Effector memory CD4-positive, alpha-beta T cell (primary cell): ENCODE measurements at regions not wholly inside any gene's neighbourhood (a gene's known extent, or its start where the extent isn't known, plus 50 kb on each side); places are given as distances from the start of the nearest gene placed in this dataset.
"Not testable (repeated sequence)": the region's sequence is repeated elsewhere in the genome, so short reads cannot be mapped to it uniquely, and the experiment has no call there.

Experiments
- DNase-seq, 3 donors: peaks; one replicate each; pipeline ENCODE4 v3.0.0-alpha.2; 2020
- H3K27ac ChIP-seq: 2 replicates; pipeline ENCODE4 v1.7.0; 2013; ENCODE audit warnings: mild to moderate bottlenecking, low read length, moderate library complexity; ENCODE audit not compliant: insufficient read depth, poor library complexity, severe bottlenecking
- H3K27me3 ChIP-seq: replicated peaks from 2 replicates; pipeline ENCODE4 v1.7.0; 2013; ENCODE audit warnings: mild to moderate bottlenecking, low read length; ENCODE audit not compliant: insufficient read depth, control insufficient read depth, poor library complexity, severe bottlenecking
- H3K36me3 ChIP-seq: 2 replicates; pipeline ENCODE4 v1.7.0; 2013; ENCODE audit warnings: mild to moderate bottlenecking, low read length, moderate library complexity; ENCODE audit not compliant: control insufficient read depth, insufficient read depth
- H3K4me1 ChIP-seq: 2 replicates; pipeline ENCODE4 v1.7.0; 2013; ENCODE audit warnings: low read length, mild to moderate bottlenecking; ENCODE audit not compliant: control insufficient read depth, insufficient read depth, poor library complexity, severe bottlenecking
- H3K4me3 ChIP-seq: 2 replicates; pipeline ENCODE4 v1.7.0; 2013; ENCODE audit warnings: low read length, low read depth, mild to moderate bottlenecking; ENCODE audit not compliant: insufficient read depth, poor library complexity, severe bottlenecking
- H3K9me3 ChIP-seq: 2 replicates; pipeline ENCODE4 v1.7.0; 2013; ENCODE audit warnings: mild to moderate bottlenecking, low read length, moderate library complexity; ENCODE audit not compliant: control insufficient read depth

DNA sequence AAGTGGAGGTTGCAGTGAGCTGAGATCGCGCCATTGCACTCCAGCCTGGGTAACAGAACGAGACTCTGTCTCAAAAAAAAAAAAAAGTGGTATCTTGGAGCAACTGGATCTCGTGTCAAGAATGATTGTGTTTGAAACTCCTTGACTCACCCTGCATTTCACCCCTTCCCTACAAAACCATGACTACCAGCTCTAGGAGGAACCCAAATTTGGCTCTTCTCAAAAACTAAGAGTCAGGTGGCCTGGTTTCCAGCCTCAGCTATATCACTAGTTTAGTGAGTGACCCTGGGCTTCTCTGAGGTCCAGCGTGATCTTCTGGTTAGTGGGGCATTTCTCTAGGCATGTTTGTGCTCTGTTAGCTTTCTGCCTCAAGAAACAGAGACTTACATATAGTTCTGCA is 222.1 kb downstream of the FAM43A start:
- Histone ChIP-seq H3K9me3 (no peaks in the 10 kb centered on the region), H3K4me3 (no peak overlapping the region), H3K27ac (no peak overlapping the region), H3K4me1 (no peaks in the 10 kb centered on the region), H3K36me3 (no peaks in the 10 kb centered on the region), H3K27me3 (no peaks in the 10 kb centered on the region)
- DNase-seq: no peak

GRCh38 chr3:194908496-194908895 is 222.8 kb downstream of the FAM43A start:
- DNase-seq: no peak
- H3K9me3 ChIP-seq: no peaks in the 10 kb centered on the region
- H3K27me3 ChIP-seq: no peaks in the 10 kb centered on the region
- H3K4me1 ChIP-seq: no peaks in the 10 kb centered on the region
- no peak overlapping the region for H3K27ac ChIP-seq
- H3K36me3 ChIP-seq: no peaks in the 10 kb centered on the region
- no peak overlapping the region for H3K4me3 ChIP-seq

GRCh38 chr3:194908972-194909371 is 223.3 kb downstream of the FAM43A start:
- no peaks in the 10 kb centered on the region for H3K9me3 ChIP-seq
- no peak overlapping the region for H3K27ac ChIP-seq
- no peaks in the 10 kb centered on the region for H3K27me3 ChIP-seq
- H3K4me3 ChIP-seq: no peak overlapping the region
- no peaks in the 10 kb centered on the region for H3K36me3 ChIP-seq
- no peak for DNase-seq
- H3K4me1 ChIP-seq: no peaks in the 10 kb centered on the region

DNA sequence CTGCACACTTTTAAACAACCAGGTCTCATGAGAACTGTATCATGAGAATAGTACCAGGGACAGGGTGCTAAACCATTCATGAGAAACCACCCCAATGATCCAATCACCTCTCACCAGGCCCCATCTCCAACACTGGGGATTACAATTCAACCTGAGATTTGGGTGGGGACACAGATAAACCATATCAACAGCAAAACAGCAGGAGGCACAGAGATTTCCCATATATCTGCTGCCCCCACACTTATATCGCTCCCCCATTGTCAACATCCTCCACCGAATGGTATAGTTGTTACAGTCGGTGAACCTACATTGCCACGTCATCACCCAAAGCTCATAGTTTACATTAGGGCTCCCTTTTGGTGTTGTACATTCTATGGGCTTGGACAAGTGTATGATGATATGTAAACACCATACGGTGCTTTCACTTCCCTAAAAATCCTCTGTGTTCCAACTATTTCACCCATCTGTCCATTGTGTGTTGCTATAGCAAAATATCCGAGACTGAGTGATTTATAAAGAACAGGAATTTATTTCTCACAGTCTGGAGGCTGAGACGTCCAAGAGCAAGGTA is 224.8 kb downstream of the FAM43A start:
- H3K27ac ChIP-seq: no peak overlapping the region
- no peaks in the 10 kb centered on the region for H3K36me3 ChIP-seq

GRCh38 chr3:194913316-194913715 is 227.6 kb downstream of the FAM43A start:
- Histone ChIP-seq H3K36me3 (no peaks in the 10 kb centered on the region), H3K4me3 (no peak overlapping the region), H3K27me3 (no peaks in the 10 kb centered on the region), H3K9me3 (peaks cover 3% of the 10 kb centered on the region), H3K27ac (no peak overlapping the region), H3K4me1 (no peaks in the 10 kb centered on the region)
- DNase-seq: no peak

More for the DNA sequence above, 224.8 kb downstream of the FAM43A start:
- Histone ChIP-seq H3K4me1 (no peaks in the 10 kb centered on the region), H3K4me3 (no peak overlapping the region), H3K9me3 (no peaks in the 10 kb centered on the region), H3K27me3 (no peaks in the 10 kb centered on the region)
- no peak for DNase-seq

- not testable (repeated sequence) for H3K27ac ChIP-seq, H3K4me1 ChIP-seq, H3K27me3 ChIP-seq, H3K9me3 ChIP-seq, DNase-seq, H3K4me3 ChIP-seq, H3K36me3 ChIP-seq
Observed at GRCh38 chr3:194924889-194925288, 239.2 kb downstream of the FAM43A start.

GRCh38 chr3:194925614-194926013 is 239.9 kb downstream of the FAM43A start:
- H3K4me1 ChIP-seq: no peaks in the 10 kb centered on the region
- no peak overlapping the region for H3K27ac ChIP-seq

GRCh38 chr3:194928227-194928626 is 242.5 kb downstream of the FAM43A start:
- H3K4me1 ChIP-seq: no peaks in the 10 kb centered on the region
- no peak for DNase-seq
- H3K9me3 ChIP-seq: no peaks in the 10 kb centered on the region
- H3K36me3 ChIP-seq: no peaks in the 10 kb centered on the region
- no peak overlapping the region for H3K4me3 ChIP-seq
- no peak overlapping the region for H3K27ac ChIP-seq
- H3K27me3 ChIP-seq: no peaks in the 10 kb centered on the region

More at GRCh38 chr3:194925614-194926013, 239.9 kb downstream of the FAM43A start:
- no peak overlapping the region for H3K4me3 ChIP-seq
- no peaks in the 10 kb centered on the region for H3K36me3 ChIP-seq
- no peak for DNase-seq
- H3K9me3 ChIP-seq: no peaks in the 10 kb centered on the region
- H3K27me3 ChIP-seq: no peaks in the 10 kb centered on the region

- Histone ChIP-seq H3K27me3 (no peaks in the 10 kb centered on the region), H3K4me3 (no peak overlapping the region), H3K36me3 (no peaks in the 10 kb centered on the region), H3K9me3 (no peaks in the 10 kb centered on the region), H3K27ac (no peak overlapping the region), H3K4me1 (no peaks in the 10 kb centered on the region)
- no peak for DNase-seq
Observed at GRCh38 chr3:194928831-194929577, 243.3 kb downstream of the FAM43A start.

GRCh38 chr3:194929578-194929960 is 243.9 kb downstream of the FAM43A start:
- Histone ChIP-seq H3K4me1 (no peaks in the 10 kb centered on the region), H3K36me3 (no peaks in the 10 kb centered on the region), H3K27me3 (no peaks in the 10 kb centered on the region), H3K9me3 (no peaks in the 10 kb centered on the region), H3K27ac (no peak overlapping the region), H3K4me3 (no peak overlapping the region)
- no peak for DNase-seq
